MM.1S (cell line): ENCODE measurements at regions not wholly inside any gene's neighbourhood (a gene's known extent, or its start where the extent isn't known, plus 50 kb on each side); places are given as distances from the start of the nearest gene placed in this dataset.

Experiments
- CTCF ChIP-seq: fragments of 300-600 bp; sonication (generic); IDR thresholded peaks from 2 replicates; pipeline ENCODE4 v1.5.1; 2016; ENCODE audit warnings: antibody characterized with exemption, low read length, mixed read lengths
- EZH2 ChIP-seq: fragments of 300-600 bp; sonication (generic); optimal IDR thresholded peaks from 2 replicates; pipeline ENCODE3; 2017; ENCODE audit warnings: low read depth, mild to moderate bottlenecking, antibody characterized with exemption, low read length, mixed read lengths
- EZH2phosphoT487 ChIP-seq: fragments of 300-600 bp; sonication (generic); IDR thresholded peaks from 2 replicates; pipeline ENCODE4 v1.6.1; 2018; ENCODE audit warnings: antibody characterized with exemption, low read length

GRCh38 chr3:30408105-30408557, 198.3 kb upstream of the TGFBR2 start:
- no peak for TF ChIP-seq CTCF
- no peak for TF ChIP-seq EZH2phosphoT487
- TF ChIP-seq EZH2: no peak
